ENCODE measurements at regions not wholly inside any gene's neighbourhood (a gene's known extent, or its start where the extent isn't known, plus 50 kb on each side); places are given as distances from the start of the nearest gene placed in this dataset.

- no peak for TF ChIP-seq CTCF (IDR thresholded peaks at IDR 0.05)
- intact Hi-C loops (cut with DNase I): no loop called here
- no peak for DNase-seq
- H3K27me3 ChIP-seq: no peaks in the 10 kb centered on the region
- H3K36me3 ChIP-seq: no peaks in the 10 kb centered on the region
- no peak for ATAC-seq
- no peak overlapping the region for H3K4me3 ChIP-seq
- H3K4me1 ChIP-seq: no peaks in the 10 kb centered on the region
- no peaks in the 10 kb centered on the region for H3K9me3 ChIP-seq
- H3K27ac ChIP-seq: no peak overlapping the region
Measured at GRCh38 chr21:16674949-16675348, 837.9 kb upstream of the CXADR start.

- no peaks in the 10 kb centered on the region for H3K9me3 ChIP-seq
- no peak overlapping the region for H3K4me3 ChIP-seq
- intact Hi-C loops (cut with DNase I): no loop called here
- no peak overlapping the region for H3K27ac ChIP-seq
- no peaks in the 10 kb centered on the region for H3K27me3 ChIP-seq
- ATAC-seq (no peak), DNase-seq (no peak)
- no peaks in the 10 kb centered on the region for H3K4me1 ChIP-seq
- no peak for TF ChIP-seq CTCF (IDR thresholded peaks at IDR 0.05)
- H3K36me3 ChIP-seq: no peaks in the 10 kb centered on the region
Measured at GRCh38 chr21:16676391-16676790, 836.5 kb upstream of the CXADR start.

GRCh38 chr21:16678429-16679160, 834.2 kb upstream of the CXADR start:
- ATAC-seq: peak; percentile 51
- intact Hi-C loops (cut with DNase I): no loop called here

GRCh38 chr21:16695074-16695473, 817.8 kb upstream of the CXADR start:
- ATAC-seq (no peak), DNase-seq (no peak)
- intact Hi-C loops (cut with DNase I): no loop called here
- Histone ChIP-seq H3K4me3 (no peak overlapping the region), H3K36me3 (no peaks in the 10 kb centered on the region), H3K4me1 (no peaks in the 10 kb centered on the region), H3K9me3 (peaks cover 5% of the 10 kb centered on the region), H3K27ac (no peak overlapping the region), H3K27me3 (no peaks in the 10 kb centered on the region)
- TF ChIP-seq CTCF (IDR thresholded peaks at IDR 0.05): no peak

More at GRCh38 chr21:16678429-16679160, 834.2 kb upstream of the CXADR start:
- Histone ChIP-seq H3K36me3 (no peaks in the 10 kb centered on the region), H3K4me1 (no peaks in the 10 kb centered on the region), H3K27me3 (no peaks in the 10 kb centered on the region), H3K27ac (no peak overlapping the region), H3K4me3 (no peak overlapping the region), H3K9me3 (no peaks in the 10 kb centered on the region)
- DNase-seq: no peak
- TF ChIP-seq CTCF (IDR thresholded peaks at IDR 0.05): no peak

GRCh38 chr21:16707274-16707673, 805.6 kb upstream of the CXADR start:
- H3K27ac ChIP-seq: no peak overlapping the region

More at GRCh38 chr21:16707274-16707673, 805.6 kb upstream of the CXADR start:
- Histone ChIP-seq H3K4me3 (no peak overlapping the region), H3K4me1 (no peaks in the 10 kb centered on the region), H3K9me3 (no peaks in the 10 kb centered on the region), H3K36me3 (no peaks in the 10 kb centered on the region), H3K27me3 (no peaks in the 10 kb centered on the region)
- intact Hi-C loops (cut with DNase I): no loop called here
- no peak for ATAC-seq
- no peak for TF ChIP-seq CTCF (IDR thresholded peaks at IDR 0.05)
- no peak for DNase-seq
